GM21576 (cell line): ENCODE measurements at regions not wholly inside any gene's neighbourhood (a gene's known extent, or its start where the extent isn't known, plus 50 kb on each side); places are given as distances from the start of the nearest gene placed in this dataset.

Experiments used
- ATAC-seq: cut with Tn5 transposase; IDR thresholded peaks from one replicate; pipeline ENCODE4 v1.9.1; 2021; ENCODE audit warnings: mild to moderate bottlenecking, moderate library complexity; ENCODE audit not compliant: unreplicated experiment

DNA sequence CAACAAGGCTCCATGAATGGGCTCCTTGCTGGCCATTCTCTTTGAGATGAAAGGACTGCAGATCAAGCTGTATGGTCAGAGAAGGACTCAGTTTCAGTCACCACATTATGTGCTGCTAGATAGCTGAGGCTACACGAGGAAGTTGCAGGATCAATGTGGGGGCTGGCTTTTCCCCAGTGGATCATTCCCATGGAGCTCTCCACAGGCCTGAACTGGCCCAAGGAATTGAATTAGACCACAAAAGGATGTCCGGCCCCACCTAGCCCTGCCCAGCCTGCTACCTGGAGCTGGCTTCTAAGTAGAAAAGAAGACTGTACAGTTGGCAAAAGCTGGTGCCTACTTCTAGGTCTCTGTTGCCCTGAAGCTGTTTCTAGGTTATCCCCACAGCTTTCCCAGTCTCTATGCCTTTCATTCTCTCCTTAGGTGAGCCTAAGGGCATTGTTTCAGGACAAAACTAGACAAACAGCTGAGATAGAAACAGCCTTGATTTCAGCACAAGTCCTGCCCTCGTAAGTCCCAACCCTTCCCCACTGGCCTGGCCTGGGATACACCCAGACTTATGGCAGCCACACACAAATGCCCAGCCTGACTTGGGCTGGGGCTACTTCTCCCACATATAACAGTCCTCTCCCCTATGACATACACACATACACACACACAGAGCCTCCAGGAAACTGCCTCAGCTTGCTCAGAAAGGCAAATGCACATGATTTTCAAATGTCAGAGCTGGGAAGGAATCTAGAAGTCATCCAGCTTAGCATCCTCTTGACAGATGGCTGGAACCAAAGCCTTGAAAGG lies 129.1 kb upstream of the NCAM1 start:
- no peak for ATAC-seq

DNA sequence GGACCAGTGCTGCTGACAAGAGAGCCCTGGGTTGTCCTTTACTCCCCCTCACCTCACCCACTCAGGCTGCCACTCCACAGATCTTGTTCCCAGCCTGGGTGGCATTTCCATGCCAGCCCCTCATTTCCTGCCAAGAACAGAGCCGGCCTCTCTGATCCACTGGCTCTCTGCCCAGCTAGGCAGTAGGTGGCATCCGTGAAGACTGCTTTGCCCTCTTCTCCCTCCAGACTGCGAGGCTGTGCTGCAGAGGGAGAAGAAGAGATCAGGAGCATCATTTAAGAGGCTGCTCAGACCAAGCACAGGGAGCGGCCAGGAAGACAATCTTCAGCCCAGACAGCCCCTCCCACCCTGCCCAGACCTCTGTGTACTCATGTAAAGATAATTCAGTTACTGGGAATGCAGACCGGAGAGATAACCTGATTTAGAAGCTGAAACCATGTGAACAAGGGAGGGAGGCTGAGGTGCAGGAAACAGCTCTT lies 126.9 kb upstream of the NCAM1 start:
- no peak for ATAC-seq

DNA sequence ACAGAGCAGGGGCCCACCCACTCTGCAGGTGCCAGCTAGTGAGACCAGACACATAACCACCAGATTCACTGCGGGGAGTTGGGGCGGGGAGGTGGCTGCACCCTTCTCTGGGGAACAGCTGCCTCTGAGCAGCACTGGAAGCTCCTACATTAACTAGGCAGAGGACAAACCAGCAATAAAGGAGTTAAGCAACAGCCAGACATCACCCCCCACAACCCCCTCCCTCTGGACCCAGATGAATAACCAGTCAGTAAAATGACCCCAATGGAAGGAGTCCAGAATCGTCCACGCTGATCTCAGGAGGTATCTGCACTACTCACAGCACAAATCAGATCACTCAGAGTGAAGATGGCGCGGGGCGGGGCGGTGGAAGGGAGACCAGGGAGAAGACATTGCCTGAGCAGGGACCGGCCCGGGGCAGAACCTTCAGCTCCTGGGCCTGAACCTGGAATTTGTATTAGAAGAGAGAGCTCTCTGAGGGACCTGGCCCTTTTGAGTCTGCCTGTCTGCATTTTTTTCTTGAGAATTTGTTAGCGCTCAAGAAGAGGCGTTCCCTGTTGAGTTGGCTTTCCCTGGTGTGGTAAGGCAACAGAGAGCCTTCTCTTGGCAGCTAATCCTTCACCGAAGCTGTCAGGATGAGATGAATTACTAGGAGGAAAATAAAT lies 125.5 kb upstream of the NCAM1 start:
- ATAC-seq = no peak

DNA sequence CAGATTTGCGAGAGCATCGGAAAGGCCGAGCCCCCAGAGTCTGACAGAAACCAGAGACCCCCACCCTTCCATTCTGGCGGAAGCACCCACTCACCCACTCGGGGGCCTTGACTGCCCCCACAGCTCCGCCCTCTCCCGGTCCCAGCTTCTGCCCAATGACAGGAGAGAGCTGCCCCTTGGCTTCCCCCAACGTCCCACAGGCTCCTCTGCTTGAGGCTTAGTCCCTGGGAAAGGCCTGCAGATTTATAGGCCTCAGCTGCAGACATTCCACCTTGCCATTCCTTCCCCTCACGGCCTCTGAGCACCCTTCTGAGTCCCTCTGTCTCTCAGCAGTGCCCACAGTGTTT lies 125.0 kb upstream of the NCAM1 start:
- ATAC-seq = no peak

DNA sequence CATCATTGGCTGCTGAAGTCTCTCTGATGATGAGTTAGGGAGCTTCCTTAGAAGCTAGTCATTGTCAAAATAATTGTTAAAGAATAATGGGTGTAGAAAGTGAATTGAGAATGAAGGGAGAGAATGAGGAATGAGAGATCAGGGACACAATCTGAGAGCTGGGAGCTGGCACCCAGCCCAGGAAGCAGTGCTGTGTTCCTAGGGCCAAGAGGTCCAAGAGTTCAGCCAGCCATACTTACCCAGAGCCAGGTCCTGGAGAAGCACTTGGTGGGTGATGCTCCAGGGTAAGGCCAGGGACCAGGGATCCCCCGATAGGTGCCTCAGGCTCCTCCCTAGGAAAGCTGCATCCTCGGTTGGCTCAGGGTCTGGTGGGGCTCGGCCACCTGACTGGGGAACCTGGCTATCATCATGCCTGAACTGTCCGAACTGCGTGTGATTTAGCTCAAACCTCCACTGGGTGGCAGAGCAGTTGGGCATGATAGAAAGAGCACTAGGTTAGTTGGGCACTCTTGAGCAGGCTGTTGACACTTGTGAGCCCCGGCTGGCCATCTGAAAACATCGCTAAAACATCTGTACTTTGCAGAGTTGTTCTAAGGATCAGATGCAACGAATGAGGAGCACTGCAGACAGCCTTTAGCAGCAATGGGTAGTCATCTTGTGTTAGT lies 123.9 kb upstream of the NCAM1 start:
- ATAC-seq = no peak

DNA sequence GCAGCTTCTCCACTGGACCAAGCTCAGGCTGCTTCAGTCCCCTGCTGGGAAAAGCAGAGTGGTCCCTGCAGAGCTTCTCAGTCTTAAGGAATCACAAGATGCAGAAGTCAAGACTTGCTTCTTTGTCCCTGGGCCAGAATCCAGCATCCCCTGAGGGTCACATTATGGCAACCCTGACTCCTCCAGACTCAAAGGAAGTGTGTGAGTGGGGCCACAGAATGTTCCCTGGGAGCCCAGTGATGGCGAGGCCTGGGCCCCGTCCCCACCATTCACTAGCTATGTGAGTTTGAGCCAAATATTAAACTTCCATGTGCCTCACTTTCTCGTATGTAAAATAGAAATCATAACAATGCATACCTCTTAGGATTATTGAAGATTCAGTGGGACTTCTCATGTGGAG lies 122.2 kb upstream of the NCAM1 start:
- ATAC-seq = no peak

DNA sequence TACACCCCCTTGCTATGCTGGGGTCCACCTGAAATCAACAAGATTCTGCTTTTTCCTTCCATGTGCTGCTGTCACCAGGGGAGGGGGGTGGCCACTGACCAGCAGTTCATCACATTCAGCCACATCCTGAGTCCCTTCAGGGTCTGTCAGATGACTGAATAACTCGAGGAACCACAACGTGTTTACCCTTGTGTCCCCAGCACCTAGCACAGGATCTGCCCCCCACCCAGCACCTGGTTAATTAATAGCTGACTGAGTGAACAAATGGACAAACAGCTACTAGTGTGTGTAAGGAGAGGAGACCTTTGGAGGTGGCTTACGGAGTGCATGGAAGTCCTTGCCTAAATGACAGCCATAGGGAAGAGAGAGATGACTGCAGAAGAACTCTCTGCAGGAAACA lies 119.5 kb upstream of the NCAM1 start:
- ATAC-seq = no peak

DNA sequence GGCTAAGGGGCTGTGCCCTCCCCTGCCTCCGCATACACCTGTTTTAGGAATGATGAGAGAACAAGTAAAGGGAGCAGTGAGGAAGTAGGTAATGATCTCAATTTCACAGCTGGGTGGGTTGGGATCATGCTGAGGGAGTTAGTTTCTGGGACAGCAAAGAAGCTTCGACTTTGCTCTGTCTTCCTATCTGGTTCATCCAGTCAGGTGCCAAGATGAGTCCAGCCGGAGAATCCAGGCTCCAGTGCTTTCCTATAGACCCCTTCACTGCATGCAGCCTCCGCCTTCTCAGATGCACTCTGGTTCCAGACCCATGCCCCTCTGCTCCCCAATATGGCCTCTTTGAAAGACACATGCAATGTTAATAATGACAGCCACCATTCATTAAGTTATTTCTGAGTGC lies 119.1 kb upstream of the NCAM1 start:
- ATAC-seq = no peak

DNA sequence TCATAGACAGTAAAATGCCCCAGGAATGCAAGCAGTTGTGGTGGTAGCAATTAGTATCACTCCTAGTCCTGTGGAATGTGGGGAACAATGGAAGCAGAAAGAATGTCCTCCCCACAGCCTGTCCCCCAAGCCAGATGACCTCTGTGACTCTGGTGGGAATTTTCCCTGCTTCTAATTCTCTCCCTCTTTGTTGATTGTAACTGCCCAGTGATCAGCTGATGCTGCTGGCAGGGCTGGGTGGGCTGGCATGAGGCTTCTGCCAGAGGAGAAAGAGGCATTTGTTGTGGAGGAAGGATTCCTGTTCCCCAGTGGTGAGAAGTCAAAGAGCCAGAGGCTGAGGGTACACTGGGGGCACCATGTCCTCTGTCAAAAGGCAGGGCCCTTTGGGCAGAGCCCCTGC lies 116.7 kb upstream of the NCAM1 start:
- ATAC-seq = no peak

DNA sequence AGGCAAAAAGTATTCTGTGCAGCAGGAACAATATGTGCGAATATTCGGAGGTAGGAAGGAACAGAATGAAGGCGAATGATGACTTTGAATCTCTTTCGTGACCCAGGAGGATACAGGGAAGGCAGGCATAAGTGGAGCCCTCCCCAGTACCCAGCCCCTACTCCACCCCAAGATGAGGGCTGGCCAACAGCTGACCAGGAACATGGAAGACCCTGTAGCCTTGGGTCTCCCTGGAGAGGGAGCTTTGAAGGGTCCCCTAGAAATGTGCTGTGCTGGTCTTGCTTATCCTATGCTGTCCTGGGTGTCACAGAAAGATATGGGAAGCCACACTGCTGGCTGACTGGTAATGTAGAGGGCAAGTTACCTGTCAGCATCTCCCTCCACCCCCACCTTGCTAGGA lies 113.7 kb upstream of the NCAM1 start:
- ATAC-seq = no peak

DNA sequence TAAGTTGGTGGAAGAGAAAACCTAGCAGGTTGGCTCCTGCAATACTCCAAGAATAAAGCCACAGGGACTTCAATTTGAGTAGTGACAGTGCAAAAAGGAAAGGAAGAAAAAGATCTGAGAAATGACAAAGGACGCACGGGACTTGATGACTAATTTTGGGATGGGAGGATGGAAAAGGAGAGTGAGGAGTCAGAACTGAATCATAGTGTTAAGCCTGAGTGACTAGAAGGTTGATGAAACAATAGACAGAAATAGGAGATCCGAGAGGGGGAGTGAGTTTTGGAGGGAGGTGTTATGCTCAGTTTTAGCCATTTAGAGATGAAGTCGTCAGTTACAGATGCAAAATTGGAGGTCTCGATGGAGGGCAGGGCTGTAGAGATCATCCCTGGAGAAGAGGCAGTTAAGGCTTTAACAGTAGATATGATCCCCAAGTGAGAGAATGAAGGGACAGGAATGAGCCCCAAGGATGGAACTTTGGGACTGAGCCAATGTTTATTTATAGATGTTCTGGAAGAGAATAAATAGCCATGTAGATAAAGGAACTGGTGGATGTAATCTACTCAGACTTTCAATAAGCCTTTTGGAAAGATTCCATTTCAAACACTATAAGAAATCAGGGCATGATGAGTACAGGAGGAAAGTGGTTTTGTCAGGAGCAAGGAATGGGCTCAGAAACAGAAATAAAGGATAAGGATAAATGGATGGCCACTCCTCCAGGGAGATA lies 108.9 kb upstream of the NCAM1 start:
- ATAC-seq = no peak

DNA sequence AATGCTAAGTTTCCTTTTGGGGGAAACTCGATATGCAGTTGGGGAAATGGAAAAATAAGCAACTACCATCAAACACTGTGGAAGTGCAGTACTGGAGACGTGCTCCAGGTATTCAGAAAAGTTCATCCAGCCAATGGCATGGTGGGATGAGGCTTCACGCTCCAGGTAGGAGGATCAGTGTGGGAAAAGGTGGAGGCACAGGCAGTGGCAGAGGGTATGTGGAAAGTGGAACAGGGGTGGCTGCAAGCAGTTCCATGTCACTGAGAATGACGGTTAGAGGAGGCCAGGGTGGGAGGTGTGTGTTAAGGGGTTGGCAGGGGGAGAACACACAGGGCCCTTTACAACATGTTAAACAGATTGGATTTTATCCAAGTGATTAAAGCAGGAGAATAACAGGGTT lies 105.1 kb upstream of the NCAM1 start:
- no peak for ATAC-seq

DNA sequence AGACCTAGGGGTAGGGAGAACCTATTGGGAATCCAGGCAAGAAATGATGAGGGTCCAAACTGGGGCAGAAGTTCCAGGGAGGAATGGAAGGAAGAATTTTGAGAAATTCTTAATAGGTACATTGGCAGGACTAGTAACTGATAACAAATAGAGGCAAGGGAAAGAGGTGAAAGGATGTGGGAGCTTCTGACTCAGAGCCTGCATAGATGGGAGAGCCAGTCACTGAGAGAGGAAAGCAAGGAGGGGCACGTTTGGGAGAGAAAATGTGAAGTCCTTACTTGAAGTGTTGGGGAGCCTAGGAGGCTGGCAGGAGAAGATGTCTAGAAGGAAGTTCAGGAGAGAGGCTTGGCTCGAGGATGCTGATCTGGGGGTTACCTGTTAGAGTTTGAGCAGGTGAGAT lies 104.6 kb upstream of the NCAM1 start:
- no peak for ATAC-seq

DNA sequence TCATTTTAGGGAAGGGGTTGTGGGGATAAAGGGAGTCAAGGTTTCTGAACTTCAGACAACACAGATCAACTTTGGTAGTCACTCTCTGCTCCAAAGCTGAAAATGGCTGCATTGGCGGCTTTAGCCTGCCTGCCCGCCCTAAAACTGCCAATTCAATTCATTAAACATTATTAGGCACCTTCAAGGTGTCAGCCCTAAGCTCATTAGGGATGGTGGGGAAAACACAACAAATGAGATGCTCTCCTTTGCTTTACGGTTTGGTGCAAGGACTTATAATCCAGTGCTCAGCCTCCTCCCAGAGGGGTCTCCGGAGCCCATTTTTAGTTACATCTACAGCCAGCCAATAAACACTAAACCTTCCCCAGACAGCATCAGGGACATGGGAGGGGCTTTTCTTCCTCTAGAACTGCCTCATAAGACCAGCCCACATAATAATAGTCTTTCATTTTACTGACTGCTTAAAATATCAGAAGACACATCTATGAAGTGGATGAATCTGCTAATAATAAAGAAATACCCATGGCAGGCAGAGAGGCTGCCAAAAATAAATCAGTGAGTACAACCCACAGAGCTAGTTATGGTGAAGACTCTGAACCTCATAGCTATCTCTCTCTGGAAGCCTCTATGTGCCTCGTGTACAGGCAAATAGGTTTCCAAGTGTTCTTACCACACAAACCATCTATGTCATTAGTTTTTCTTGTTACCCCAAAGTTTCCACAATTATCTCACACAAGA lies 102.8 kb upstream of the NCAM1 start:
- ATAC-seq = no peak

DNA sequence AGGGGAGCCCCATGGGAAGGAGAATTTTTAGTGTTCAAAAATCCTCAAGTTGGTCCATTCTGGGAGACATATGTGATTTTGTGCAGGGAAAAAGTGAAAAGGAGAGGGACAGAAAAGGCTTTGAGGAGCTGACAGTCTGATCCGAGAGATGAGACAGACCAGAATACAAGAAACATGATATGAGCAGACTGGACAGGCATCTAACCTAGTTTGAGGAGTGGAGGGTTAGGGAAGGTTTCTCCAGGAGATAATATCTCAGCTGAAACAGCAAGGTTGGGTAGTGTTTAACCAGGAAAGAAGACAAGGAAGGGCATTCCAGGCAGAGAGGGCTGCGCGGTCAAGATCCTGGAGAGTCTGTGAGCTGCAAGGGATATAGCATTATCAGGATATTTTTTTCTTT lies 101.4 kb upstream of the NCAM1 start:
- no peak for ATAC-seq

DNA sequence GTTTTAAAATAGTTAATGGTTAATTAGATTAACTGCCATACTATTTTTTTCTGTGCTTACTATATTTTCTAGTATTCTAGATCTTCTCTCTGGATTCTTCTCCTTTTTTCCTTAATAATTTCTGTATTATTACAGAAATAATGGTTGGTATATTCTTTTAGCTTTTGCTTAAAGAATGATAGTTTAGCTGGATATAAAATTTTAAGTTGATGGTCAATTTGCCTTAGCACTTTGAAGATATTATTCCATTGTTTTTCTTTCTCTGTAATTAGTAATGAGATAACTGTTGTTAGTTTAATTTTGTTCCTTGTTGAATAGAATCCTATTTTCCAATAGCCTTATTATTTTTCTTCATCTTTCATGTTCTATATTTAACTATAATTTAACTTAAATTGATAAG lies 99.9 kb upstream of the NCAM1 start:
- no peak for ATAC-seq

DNA sequence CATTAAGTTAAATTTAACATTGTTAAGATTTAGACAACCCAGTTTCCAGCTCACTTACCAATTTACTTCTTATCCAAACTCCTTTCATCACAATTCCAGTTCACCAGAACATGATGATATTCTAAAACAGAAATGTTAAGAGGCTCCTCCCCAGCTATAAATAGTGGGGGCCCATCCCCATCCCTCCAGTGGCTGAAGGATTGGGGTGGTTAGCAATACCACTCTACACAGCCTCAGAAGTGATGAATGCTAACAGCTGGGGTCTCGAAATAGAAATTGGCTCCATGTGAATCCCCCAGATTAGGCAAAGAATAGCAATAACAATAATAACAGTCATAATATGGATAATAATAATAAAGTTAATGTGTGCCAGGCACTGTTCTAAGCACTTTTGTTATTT lies 97.9 kb upstream of the NCAM1 start:
- no peak for ATAC-seq

DNA sequence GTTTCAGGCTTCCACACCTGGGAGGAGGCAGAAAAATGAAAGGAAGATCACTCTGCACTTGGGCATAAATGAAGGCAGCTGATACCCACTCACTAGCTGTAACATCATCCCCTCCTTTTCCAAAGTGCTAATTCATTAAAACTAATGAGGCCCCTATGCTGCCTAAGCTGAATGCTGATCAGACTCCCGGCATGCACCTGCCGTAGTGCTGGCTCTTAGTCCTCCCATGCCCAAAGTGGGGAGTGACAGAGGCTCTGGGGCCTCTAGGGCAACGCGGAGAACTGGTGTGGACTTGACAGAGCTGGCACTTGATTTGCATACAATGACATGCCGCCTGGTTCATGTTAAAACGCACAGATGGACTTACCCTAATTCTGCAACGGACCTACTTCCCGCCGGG lies 96.5 kb upstream of the NCAM1 start:
- ATAC-seq = no peak

DNA sequence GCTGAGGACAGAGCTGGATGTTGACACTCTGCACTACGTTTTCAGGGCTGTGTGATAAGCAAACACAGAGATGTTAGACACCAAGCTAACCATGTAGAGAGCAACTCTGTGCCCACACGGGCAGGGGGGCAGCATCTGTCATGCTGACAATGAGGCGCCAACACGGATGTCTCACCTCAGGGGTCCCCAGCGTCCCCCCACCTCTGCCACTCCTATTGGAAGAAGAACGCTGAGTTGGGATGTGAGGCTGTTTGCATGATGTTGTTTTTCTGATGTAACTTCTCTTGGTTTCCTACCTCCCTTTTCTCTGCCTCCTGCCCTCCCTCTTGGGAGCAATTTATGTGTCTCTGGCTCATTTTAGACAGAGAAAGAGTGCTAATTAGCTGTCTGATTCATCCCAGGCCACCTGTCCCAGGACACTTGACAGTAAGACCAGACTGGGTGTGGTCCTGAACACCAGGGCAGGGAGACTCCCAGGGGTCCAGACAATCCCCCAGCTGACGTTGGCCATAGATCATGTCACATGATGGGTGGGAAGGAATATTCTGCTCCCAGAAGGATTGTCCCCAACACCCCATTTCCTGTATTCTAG lies 89.2 kb upstream of the NCAM1 start:
- ATAC-seq = no peak

DNA sequence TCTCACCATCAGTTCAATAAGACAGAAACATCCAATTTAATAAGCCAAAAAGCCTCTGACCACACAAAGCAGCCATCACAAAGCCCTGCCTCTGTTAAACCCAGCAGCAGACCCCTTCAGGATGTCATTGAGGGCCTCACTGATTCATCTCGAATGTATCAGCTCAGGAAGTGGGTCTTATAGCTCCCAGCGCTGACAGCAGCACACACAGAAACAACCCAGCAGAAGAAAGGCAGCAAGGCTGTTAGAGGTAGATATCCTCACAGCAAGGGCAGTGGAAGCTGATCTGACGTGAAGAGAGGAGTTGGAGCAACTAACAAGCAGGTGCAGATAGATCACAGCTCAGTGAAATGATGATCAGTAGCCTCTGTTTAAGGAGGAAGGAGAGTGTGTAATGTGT lies 86.2 kb upstream of the NCAM1 start:
- ATAC-seq = no peak

DNA sequence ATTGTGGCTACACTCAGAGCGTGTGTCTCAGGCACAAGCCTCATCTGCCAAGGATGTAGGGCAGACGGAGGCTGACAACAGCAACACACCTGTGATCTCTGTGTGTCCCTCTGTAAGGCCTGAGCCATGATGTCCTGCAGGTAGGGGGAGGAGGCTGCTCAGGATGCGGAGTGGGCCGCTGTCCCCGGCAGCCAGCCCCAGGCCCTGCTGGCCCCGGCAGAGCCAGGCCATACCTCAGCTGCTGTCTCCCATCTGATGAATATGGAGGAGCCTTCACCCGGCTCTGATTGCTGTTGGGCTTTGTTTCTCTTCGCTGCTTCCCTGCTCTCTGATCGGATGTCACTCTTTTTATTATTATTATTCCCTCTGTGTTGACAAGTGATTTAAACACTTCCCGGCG lies 83.6 kb upstream of the NCAM1 start:
- no peak for ATAC-seq
